Neural cell (in vitro differentiated cells): ENCODE measurements at regions not wholly inside any gene's neighbourhood (a gene's known extent, or its start where the extent isn't known, plus 50 kb on each side); places are given as distances from the start of the nearest gene placed in this dataset.
"Not testable (repeated sequence)": the region's sequence is repeated elsewhere in the genome, so short reads cannot be mapped to it uniquely, and the experiment has no call there.

Source experiments
- H2AFZ ChIP-seq: fragments of 200-600, 300-800 bp; sonication (generic), shearing (Covaris generic); 2 replicates; pipeline ENCODE4 v1.6.0; 2014; ENCODE audit warnings: low read depth, mild to moderate bottlenecking, antibody characterized with exemption, low read length, moderate library complexity
- H3F3A ChIP-seq: fragments of 200-600 bp; shearing (Covaris generic); 2 replicates; pipeline ENCODE4 v1.6.1; 2016; ENCODE audit warnings: mild to moderate bottlenecking, moderate library complexity, mixed read lengths, antibody characterized with exemption, low read length; ENCODE audit not compliant: insufficient read depth, poor library complexity, severe bottlenecking
- H3K27ac ChIP-seq: fragments of 200-600, 300-800 bp; sonication (generic), shearing (Covaris generic); 2 replicates; pipeline ENCODE4 v1.5.1; 2014; ENCODE audit warnings: mild to moderate bottlenecking, low read length, moderate library complexity
- H3K27me3 ChIP-seq: fragments of 300-800, 200-600 bp; sonication (generic), shearing (Covaris generic); 2 replicates; pipeline ENCODE4 v1.6.0; 2014; ENCODE audit warnings: mild to moderate bottlenecking, low read depth, low read length, moderate library complexity; ENCODE audit not compliant: insufficient read depth
- H3K36me3 ChIP-seq: fragments of 300-800, 200-600 bp; sonication (generic), shearing (Covaris generic); 2 replicates; pipeline ENCODE4 v1.5.1; 2014; ENCODE audit warnings: mild to moderate bottlenecking, antibody characterized with exemption, low read length, moderate library complexity; ENCODE audit not compliant: insufficient read depth
- H3K4me2 ChIP-seq: fragments of 300-800, 200-600 bp; sonication (generic), shearing (Covaris generic); 2 replicates; pipeline ENCODE4 v1.6.0; 2014; ENCODE audit warnings: mild to moderate bottlenecking, low read length
- H3K4me3 ChIP-seq: fragments of 300-800, 200-600 bp; sonication (generic), shearing (Covaris generic); 2 replicates; pipeline ENCODE4 v1.5.1; 2014; ENCODE audit warnings: mild to moderate bottlenecking, low read length, moderate library complexity
- H3K79me2 ChIP-seq: fragments of 200-600 bp; shearing (Covaris generic); replicated peaks from 2 replicates; pipeline ENCODE4 v1.6.0; 2014; ENCODE audit warnings: mild to moderate bottlenecking, low read length, moderate library complexity; ENCODE audit not compliant: insufficient read depth
- H3K9ac ChIP-seq: fragments of 300-800, 200-600 bp; sonication (generic), shearing (Covaris generic); 2 replicates; pipeline ENCODE4 v1.6.1; 2016; ENCODE audit warnings: mild to moderate bottlenecking, low read length, mixed read lengths
- H3K9me2 ChIP-seq: fragments of 200-600 bp; shearing (Covaris generic); 2 replicates; pipeline ENCODE4 v1.6.1; 2016; ENCODE audit warnings: mild to moderate bottlenecking, low read length, mixed read lengths; ENCODE audit not compliant: insufficient read depth
- H3K9me3 ChIP-seq: fragments of 200-600, 300-800 bp; sonication (generic), shearing (Covaris generic); 2 replicates; pipeline ENCODE4 v1.6.1; 2016; ENCODE audit warnings: mild to moderate bottlenecking, mixed run types, low read length, moderate library complexity, mixed read lengths
- H4K20me1 ChIP-seq: fragments of 200-600 bp; shearing (Covaris generic); 2 replicates; pipeline ENCODE4 v1.6.1; 2016; ENCODE audit warnings: mild to moderate bottlenecking, mixed run types; ENCODE audit not compliant: insufficient read depth
- EP300 ChIP-seq: fragments of 450-650 bp; conservative IDR thresholded peaks from 2 replicates; pipeline ENCODE4 v1.6.1; 2014; ENCODE audit warnings: antibody characterized with exemption, mild to moderate bottlenecking, moderate library complexity; ENCODE audit not compliant: poor library complexity, severe bottlenecking
- EZH2 ChIP-seq: fragments of 200-600, 300-800 bp; shearing (Covaris generic), sonication (generic); IDR thresholded peaks from 2 replicates; pipeline ENCODE4 v1.6.1; 2014; ENCODE audit warnings: antibody characterized with exemption, low read length, borderline replicate concordance, mild to moderate bottlenecking; ENCODE audit not compliant: insufficient read depth, poor library complexity, severe bottlenecking
- MXI1 ChIP-seq: fragments of 450-650 bp; conservative IDR thresholded peaks from 2 replicates; pipeline ENCODE4 v1.6.1; 2014; ENCODE audit warnings: antibody characterized with exemption, mild to moderate bottlenecking; ENCODE audit not compliant: poor library complexity, severe bottlenecking
- POLR2AphosphoS5 ChIP-seq: IDR thresholded peaks from 2 replicates; pipeline ENCODE4 v1.6.1; 2012
- RAD21 ChIP-seq: fragments of 450-650 bp; conservative IDR thresholded peaks from 2 replicates; pipeline ENCODE4 v1.6.1; 2014; ENCODE audit warnings: antibody characterized with exemption, mild to moderate bottlenecking, moderate library complexity
- SMC3 ChIP-seq: fragments of 450-650 bp; conservative IDR thresholded peaks from 2 replicates; pipeline ENCODE4 v1.6.1; 2014; ENCODE audit warnings: antibody characterized with exemption, mild to moderate bottlenecking, moderate library complexity; ENCODE audit not compliant: poor library complexity
- TAF1 ChIP-seq: IDR thresholded peaks from 2 replicates; pipeline ENCODE4 v1.6.1; 2012; ENCODE audit warnings: low read depth
- TF ChIP-seq, protein P1 (sequence below): fragments of 450-650 bp; IDR thresholded peaks from 2 replicates; pipeline ENCODE4 v1.5.1; 2014; ENCODE audit warnings: antibody characterized with exemption, mild to moderate bottlenecking, moderate library complexity; ENCODE audit not compliant: poor library complexity, severe bottlenecking
- TF ChIP-seq, protein P2 (sequence below): IDR thresholded peaks from 2 replicates; pipeline ENCODE4 v1.6.1; 2012; ENCODE audit warnings: borderline replicate concordance

DNA sequence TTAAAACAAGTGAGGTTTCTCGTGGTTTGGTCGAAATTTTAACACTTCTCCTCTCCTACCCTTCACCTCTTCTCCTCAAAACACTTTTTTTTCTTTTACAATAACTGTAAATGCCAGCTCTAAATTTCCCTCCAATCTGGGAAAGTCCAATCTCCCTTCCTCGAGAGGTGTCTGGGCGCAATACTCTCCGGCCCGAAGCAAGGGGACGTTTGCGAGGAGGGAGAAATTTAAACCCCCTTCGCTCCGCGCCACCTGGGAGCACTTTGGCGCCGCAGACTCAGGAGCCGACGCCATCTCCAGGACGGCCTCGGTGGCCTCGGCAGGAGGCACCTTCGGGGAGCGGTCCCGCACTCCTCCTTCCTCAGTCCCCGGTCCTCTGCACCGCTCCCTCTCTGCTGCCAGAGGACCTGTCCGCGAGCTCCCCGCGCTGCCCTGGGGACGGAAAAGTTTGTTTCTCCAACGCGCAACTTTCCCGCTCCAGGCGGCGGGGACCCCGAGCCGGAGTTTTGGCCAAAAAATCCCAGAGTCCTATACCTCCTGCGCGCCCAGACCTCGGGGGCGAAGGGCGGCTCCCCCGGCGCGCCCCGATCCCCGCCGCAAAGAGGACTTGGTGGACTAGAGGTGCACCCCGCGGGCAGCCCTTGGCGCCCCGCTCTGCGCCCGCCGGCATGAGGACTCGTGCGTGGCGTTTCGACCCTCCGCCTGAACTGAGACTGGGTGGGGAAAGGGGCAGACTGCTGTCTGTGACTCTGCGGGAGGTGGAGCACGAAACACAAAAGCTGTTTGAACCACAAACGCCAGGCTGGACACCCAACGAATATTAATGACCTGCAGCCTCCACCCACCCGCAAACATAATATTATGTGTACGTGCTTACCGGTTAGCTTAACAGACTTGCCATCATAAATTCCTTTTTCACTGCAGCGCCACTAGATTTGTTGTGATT lies 95.2 kb upstream of the HMGA2 start:
- no peak overlapping the region for H3K4me2 ChIP-seq
- no peak for TF ChIP-seq SMC3
- TF ChIP-seq TAF1, result no peak
- no peak for TF ChIP-seq POLR2AphosphoS5
- TF ChIP-seq, protein P1, sequence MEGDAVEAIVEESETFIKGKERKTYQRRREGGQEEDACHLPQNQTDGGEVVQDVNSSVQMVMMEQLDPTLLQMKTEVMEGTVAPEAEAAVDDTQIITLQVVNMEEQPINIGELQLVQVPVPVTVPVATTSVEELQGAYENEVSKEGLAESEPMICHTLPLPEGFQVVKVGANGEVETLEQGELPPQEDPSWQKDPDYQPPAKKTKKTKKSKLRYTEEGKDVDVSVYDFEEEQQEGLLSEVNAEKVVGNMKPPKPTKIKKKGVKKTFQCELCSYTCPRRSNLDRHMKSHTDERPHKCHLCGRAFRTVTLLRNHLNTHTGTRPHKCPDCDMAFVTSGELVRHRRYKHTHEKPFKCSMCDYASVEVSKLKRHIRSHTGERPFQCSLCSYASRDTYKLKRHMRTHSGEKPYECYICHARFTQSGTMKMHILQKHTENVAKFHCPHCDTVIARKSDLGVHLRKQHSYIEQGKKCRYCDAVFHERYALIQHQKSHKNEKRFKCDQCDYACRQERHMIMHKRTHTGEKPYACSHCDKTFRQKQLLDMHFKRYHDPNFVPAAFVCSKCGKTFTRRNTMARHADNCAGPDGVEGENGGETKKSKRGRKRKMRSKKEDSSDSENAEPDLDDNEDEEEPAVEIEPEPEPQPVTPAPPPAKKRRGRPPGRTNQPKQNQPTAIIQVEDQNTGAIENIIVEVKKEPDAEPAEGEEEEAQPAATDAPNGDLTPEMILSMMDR, result no peak
- no peak for TF ChIP-seq RAD21
- no peak for TF ChIP-seq MXI1
- TF ChIP-seq, protein P2, sequence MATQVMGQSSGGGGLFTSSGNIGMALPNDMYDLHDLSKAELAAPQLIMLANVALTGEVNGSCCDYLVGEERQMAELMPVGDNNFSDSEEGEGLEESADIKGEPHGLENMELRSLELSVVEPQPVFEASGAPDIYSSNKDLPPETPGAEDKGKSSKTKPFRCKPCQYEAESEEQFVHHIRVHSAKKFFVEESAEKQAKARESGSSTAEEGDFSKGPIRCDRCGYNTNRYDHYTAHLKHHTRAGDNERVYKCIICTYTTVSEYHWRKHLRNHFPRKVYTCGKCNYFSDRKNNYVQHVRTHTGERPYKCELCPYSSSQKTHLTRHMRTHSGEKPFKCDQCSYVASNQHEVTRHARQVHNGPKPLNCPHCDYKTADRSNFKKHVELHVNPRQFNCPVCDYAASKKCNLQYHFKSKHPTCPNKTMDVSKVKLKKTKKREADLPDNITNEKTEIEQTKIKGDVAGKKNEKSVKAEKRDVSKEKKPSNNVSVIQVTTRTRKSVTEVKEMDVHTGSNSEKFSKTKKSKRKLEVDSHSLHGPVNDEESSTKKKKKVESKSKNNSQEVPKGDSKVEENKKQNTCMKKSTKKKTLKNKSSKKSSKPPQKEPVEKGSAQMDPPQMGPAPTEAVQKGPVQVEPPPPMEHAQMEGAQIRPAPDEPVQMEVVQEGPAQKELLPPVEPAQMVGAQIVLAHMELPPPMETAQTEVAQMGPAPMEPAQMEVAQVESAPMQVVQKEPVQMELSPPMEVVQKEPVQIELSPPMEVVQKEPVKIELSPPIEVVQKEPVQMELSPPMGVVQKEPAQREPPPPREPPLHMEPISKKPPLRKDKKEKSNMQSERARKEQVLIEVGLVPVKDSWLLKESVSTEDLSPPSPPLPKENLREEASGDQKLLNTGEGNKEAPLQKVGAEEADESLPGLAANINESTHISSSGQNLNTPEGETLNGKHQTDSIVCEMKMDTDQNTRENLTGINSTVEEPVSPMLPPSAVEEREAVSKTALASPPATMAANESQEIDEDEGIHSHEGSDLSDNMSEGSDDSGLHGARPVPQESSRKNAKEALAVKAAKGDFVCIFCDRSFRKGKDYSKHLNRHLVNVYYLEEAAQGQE, result no peak
- no peak for TF ChIP-seq EP300
- TF ChIP-seq EZH2, result no peak
- no peaks in the 10 kb centered on the region for H3K9me3 ChIP-seq
- H3K36me3 ChIP-seq, result no peaks in the 10 kb centered on the region
- no peaks in the 10 kb centered on the region for H3F3A ChIP-seq
- peaks cover 40% of the 10 kb centered on the region for H3K27me3 ChIP-seq
- H3K9me2 ChIP-seq, result no peaks in the 10 kb centered on the region
- H3K79me2 ChIP-seq, result no peaks in the 10 kb centered on the region
- no peak overlapping the region for H3K9ac ChIP-seq
- H3K27ac ChIP-seq, result no peak overlapping the region
- H2AFZ ChIP-seq, result no peak overlapping the region
- peak overlapping the region; percentile 54 for H3K4me3 ChIP-seq
- no peaks in the 10 kb centered on the region for H4K20me1 ChIP-seq

DNA sequence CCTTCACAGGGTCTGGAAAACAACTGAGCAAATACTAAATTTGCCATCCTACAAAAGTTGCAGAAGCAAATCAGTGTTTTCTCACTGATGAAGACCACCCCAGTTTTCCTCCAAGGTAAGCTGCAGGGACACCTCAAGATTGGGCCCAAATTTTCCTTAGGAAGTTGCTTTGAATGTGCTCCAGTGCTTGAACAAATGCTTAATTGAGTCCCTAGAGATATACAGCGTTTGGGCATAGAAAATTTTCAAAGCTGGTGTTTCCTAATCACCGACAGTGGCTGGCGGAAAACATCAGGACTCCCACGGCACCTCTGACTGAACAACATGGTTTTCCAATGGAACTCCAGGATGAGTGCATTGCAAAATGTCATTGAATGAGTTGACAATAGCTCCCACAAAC lies 92.5 kb upstream of the HMGA2 start:
- Histone ChIP-seq H2AFZ (no peak overlapping the region), H3K79me2 (no peaks in the 10 kb centered on the region), H4K20me1 (no peaks in the 10 kb centered on the region), H3K27me3 (peaks cover 40% of the 10 kb centered on the region), H3K9me3 (no peaks in the 10 kb centered on the region), H3F3A (no peaks in the 10 kb centered on the region), H3K9me2 (no peaks in the 10 kb centered on the region), H3K4me3 (no peak overlapping the region), H3K27ac (no peak overlapping the region), H3K4me2 (no peak overlapping the region), H3K9ac (no peak overlapping the region), H3K36me3 (no peaks in the 10 kb centered on the region)
- TF ChIP-seq EZH2 (no peak), RAD21 (no peak), MXI1 (no peak), POLR2AphosphoS5 (no peak), EP300 (no peak), TAF1 (no peak), SMC3 (no peak)
- TF ChIP-seq, protein P2, result no peak
- TF ChIP-seq, protein P1, result no peak

DNA sequence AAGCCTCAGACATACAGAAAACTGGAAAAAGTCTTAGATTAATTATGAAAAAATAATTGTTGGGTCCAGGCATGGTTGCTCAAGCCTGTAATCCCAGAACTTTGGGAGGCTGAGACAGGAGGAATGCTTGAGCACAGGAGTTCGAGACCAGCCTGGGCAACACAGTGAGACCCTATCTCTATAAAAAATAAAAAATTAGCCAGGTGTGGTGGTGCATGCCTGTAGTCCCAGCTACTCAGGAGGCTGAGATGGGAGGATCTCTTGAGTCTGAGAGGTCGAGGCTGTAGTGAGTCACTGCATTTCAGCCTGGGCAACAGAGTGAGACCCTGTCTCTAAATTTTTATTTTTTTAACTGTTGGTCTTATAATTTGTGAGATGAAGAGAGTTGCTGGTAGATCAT lies 90.6 kb upstream of the HMGA2 start:
- H4K20me1 ChIP-seq, H3K4me3 ChIP-seq, H3K9me2 ChIP-seq, H3F3A ChIP-seq, H2AFZ ChIP-seq, H3K4me2 ChIP-seq, H3K9me3 ChIP-seq, H3K27ac ChIP-seq, H3K79me2 ChIP-seq, H3K9ac ChIP-seq, H3K36me3 ChIP-seq: not testable (repeated sequence)
- H3K27me3 ChIP-seq, result peaks cover 25% of the 10 kb centered on the region
